H9 (cell line): ENCODE measurements at regions not wholly inside any gene's neighbourhood (a gene's known extent, or its start where the extent isn't known, plus 50 kb on each side); places are given as distances from the start of the nearest gene placed in this dataset.

Experiments used
- DNase-seq: peaks from one replicate; pipeline ENCODE4 v3.0.0-alpha.2; 2017
- H2AFZ ChIP-seq: one replicate; pipeline ENCODE4 v1.6.1; 2013; ENCODE audit warnings: mild to moderate bottlenecking, low read length, control low read depth, moderate library complexity
- H2AK5ac ChIP-seq: 2 replicates; pipeline ENCODE4 v1.6.1; 2013; ENCODE audit warnings: low read length, control low read depth, mixed read lengths; ENCODE audit not compliant: insufficient read length
- H2BK120ac ChIP-seq: one replicate; pipeline ENCODE4 v1.6.1; 2013; ENCODE audit warnings: low read depth, mild to moderate bottlenecking, low read length, control low read depth, inconsistent platforms; ENCODE audit not compliant: poor library complexity, severe bottlenecking
- H2BK12ac ChIP-seq: 2 replicates; pipeline ENCODE4 v1.6.1; 2013; ENCODE audit warnings: low read length, control low read depth, mixed read lengths, low read depth; ENCODE audit not compliant: insufficient read length
- H2BK15ac ChIP-seq: 2 replicates; pipeline ENCODE4 v1.6.1; 2013; ENCODE audit warnings: low read depth, low read length, control low read depth
- H2BK20ac ChIP-seq: one replicate; pipeline ENCODE4 v1.6.1; 2013; ENCODE audit warnings: low read depth, mild to moderate bottlenecking, low read length, control low read depth, inconsistent platforms; ENCODE audit not compliant: poor library complexity, severe bottlenecking
- H2BK5ac ChIP-seq: 2 replicates; pipeline ENCODE4 v1.6.1; 2013; ENCODE audit warnings: low read length, control low read depth, mixed read lengths; ENCODE audit not compliant: insufficient read length
- H3K14ac ChIP-seq: 2 replicates; pipeline ENCODE4 v1.6.1; 2013; ENCODE audit warnings: low read length, control low read depth; ENCODE audit not compliant: insufficient read depth
- H3K18ac ChIP-seq: 2 replicates; pipeline ENCODE4 v1.6.1; 2013; ENCODE audit warnings: low read depth, mild to moderate bottlenecking, mixed read lengths, low read length, control low read depth; ENCODE audit not compliant: insufficient read length
- H3K23ac ChIP-seq: 2 replicates; pipeline ENCODE4 v1.6.1; 2013; ENCODE audit warnings: low read length, control low read depth, mixed read lengths, low read depth; ENCODE audit not compliant: insufficient read length
- H3K23me2 ChIP-seq: 2 replicates; pipeline ENCODE4 v1.6.1; 2013; ENCODE audit warnings: low read depth, mild to moderate bottlenecking, mixed read lengths, low read length, control low read depth; ENCODE audit not compliant: insufficient read length, poor library complexity, severe bottlenecking
- H3K27ac ChIP-seq: 2 replicates; pipeline ENCODE4 v1.5.1; 2013; ENCODE audit warnings: low read length, control low read depth, mixed read lengths, low read depth; ENCODE audit not compliant: insufficient read length
- H3K27me3 ChIP-seq: 2 replicates; pipeline ENCODE4 v1.6.1; 2013; ENCODE audit warnings: low read length, control low read depth, inconsistent platforms; ENCODE audit not compliant: insufficient read depth
- H3K4ac ChIP-seq: 2 replicates; pipeline ENCODE4 v1.6.1; 2013; ENCODE audit warnings: low read depth, mild to moderate bottlenecking, control low read depth, inconsistent platforms, low read length, moderate library complexity
- H3K4me1 ChIP-seq: 2 replicates; pipeline ENCODE4 v1.6.1; 2013; ENCODE audit warnings: low read length, control low read depth, inconsistent platforms; ENCODE audit not compliant: insufficient read depth
- H3K4me2 ChIP-seq: 2 replicates; pipeline ENCODE4 v1.6.1; 2013; ENCODE audit warnings: low read length, control low read depth, mixed read lengths; ENCODE audit not compliant: insufficient read length, insufficient read depth
- H3K56ac ChIP-seq: 2 replicates; pipeline ENCODE4 v1.6.1; 2013; ENCODE audit warnings: low read depth, mild to moderate bottlenecking, mixed read lengths, low read length, control low read depth; ENCODE audit not compliant: insufficient read length
- H3K79me1 ChIP-seq: 2 replicates; pipeline ENCODE4 v1.6.1; 2013; ENCODE audit warnings: low read depth, mild to moderate bottlenecking, moderate library complexity, low read length, control low read depth, inconsistent platforms; ENCODE audit not compliant: insufficient read depth, poor library complexity, severe bottlenecking
- H3K79me2 ChIP-seq: 2 replicates; pipeline ENCODE4 v1.6.1; 2013; ENCODE audit warnings: low read length, control low read depth, inconsistent platforms; ENCODE audit not compliant: insufficient read depth
- H3K9ac ChIP-seq: 2 replicates; pipeline ENCODE4 v1.6.1; 2013; ENCODE audit warnings: low read length, control low read depth, mixed read lengths; ENCODE audit not compliant: insufficient read length; ENCODE audit errors: extremely low read depth
- H3K9me3 ChIP-seq: one replicate; pipeline ENCODE4 v1.6.1; 2013; ENCODE audit warnings: low read depth, low read length, inconsistent platforms; ENCODE audit not compliant: control insufficient read depth
- H3T11ph ChIP-seq: one replicate; pipeline ENCODE4 v1.6.1; 2013; ENCODE audit warnings: mild to moderate bottlenecking, low read length, control low read depth, inconsistent platforms
- H4K20me1 ChIP-seq: one replicate; pipeline ENCODE4 v1.6.1; 2013; ENCODE audit not compliant: control insufficient read depth, insufficient read length, insufficient read depth
- H4K5ac ChIP-seq: 2 replicates; pipeline ENCODE4 v1.6.1; 2013; ENCODE audit warnings: low read depth, mild to moderate bottlenecking, mixed read lengths, low read length, control low read depth; ENCODE audit not compliant: insufficient read length
- H4K8ac ChIP-seq: replicated peaks from 2 replicates; pipeline ENCODE4 v1.6.1; 2013; ENCODE audit warnings: low read length, control low read depth, mixed read lengths, low read depth; ENCODE audit not compliant: insufficient read length
- H4K91ac ChIP-seq: 2 replicates; pipeline ENCODE4 v1.6.1; 2013; ENCODE audit warnings: low read depth, mild to moderate bottlenecking, moderate library complexity, mixed read lengths, low read length, control low read depth; ENCODE audit not compliant: insufficient read length
- H3K27ac Mint-ChIP-seq, 3 experiments: 2 replicates in 2 of 3; 3 replicates in 1 of 3; pipeline ENCODE4 v1.8.0; 2020 to 2021; ENCODE audit warnings: mixed read lengths in 3 of 3, mild to moderate bottlenecking in 1 of 3, moderate library complexity in 1 of 3
- H3K27me3 Mint-ChIP-seq: 2 replicates; pipeline ENCODE4 v1.8.0; 2021; ENCODE audit warnings: low read depth, mild to moderate bottlenecking, moderate library complexity, mixed read lengths
- H3K36me3 Mint-ChIP-seq, 3 experiments: 2 replicates in 2 of 3; 3 replicates in 1 of 3; pipeline ENCODE4 v1.8.0; 2020 to 2021; ENCODE audit warnings: low read depth in 3 of 3, mixed read lengths in 3 of 3; ENCODE audit not compliant: insufficient read depth in 1 of 3
- H3K4me1 Mint-ChIP-seq, 2 experiments: 2 replicates each; pipeline ENCODE4 v1.8.0; 2020; ENCODE audit warnings: mixed read lengths in 2 of 2
- H3K4me3 Mint-ChIP-seq, 2 experiments: 2 replicates in 1 of 2; 3 replicates in 1 of 2; pipeline ENCODE4 v1.8.0; 2020 to 2021; ENCODE audit warnings: mild to moderate bottlenecking in 2 of 2, mixed read lengths in 2 of 2, moderate library complexity in 1 of 2
- H3K9me3 Mint-ChIP-seq, 2 experiments: 2 replicates in 1 of 2; 3 replicates in 1 of 2; pipeline ENCODE4 v1.8.0; 2020; ENCODE audit warnings: mild to moderate bottlenecking in 2 of 2, mixed read lengths in 2 of 2, moderate library complexity in 1 of 2
- WGBS: extraction: QIAGEN DNeasy Blood & Tissue Kit; methylation state at CpG from one replicate; pipeline ENCODE4 v1.1.7; 2013; ENCODE audit warnings: missing lambda C conversion rate, low lambda C conversion rate, mixed read lengths; ENCODE audit not compliant: insufficient read length; ENCODE audit errors: extremely low coverage; 5-methylcytosine and 5-hydroxymethylcytosine counted together
- TF ChIP-seq, protein P1 (sequence below): fragments of 200-600 bp; sonication (generic); conservative IDR thresholded peaks from 3 replicates; pipeline ENCODE4 v1.8.0; 2021; ENCODE audit warnings: antibody characterized with exemption, mild to moderate bottlenecking

DNA sequence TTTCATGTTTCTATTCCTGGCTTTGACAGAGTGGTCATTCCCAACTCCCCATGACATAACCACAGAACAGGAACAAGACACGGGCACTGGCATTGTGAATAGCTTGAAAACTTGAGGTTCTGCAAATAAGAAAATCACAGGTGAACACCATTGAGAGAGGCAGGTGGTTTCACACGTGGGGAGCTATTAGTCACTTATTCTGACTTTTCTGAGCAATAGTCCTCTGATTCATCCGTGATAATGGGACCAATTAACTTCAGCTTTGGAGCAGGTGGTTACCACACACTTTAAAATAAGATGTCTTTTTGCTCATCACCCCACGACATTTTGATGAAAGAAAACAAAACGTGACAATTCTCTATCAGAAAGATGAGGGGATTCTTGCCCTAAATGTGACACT, 224.7 kb downstream of the KLF13 start:
- H3K56ac ChIP-seq, result no peak overlapping the region
- WGBS, result no CpG with 5 or more reads among the region's 5 CpGs
- no peaks in the 10 kb centered on the region for H3K4me1 ChIP-seq
- no peaks in the 10 kb centered on the region for H3K79me2 ChIP-seq
- no peak overlapping the region for H3K27ac ChIP-seq
- H4K91ac ChIP-seq, result no peak overlapping the region
- H3K79me1 ChIP-seq, result no peaks in the 10 kb centered on the region
- no peak overlapping the region for H3K4ac ChIP-seq
- Mint-ChIP-seq H3K9me3 (no peaks in the 10 kb centered on the region), H3K4me1 (peaks cover 6 to 9% of the 10 kb centered on the region in 2 experiments), H3K27ac (no peak overlapping the region; a peak in 1 of 7 replicates), H3K36me3 (no peaks in the 10 kb centered on the region), H3K27me3 (no peaks in the 10 kb centered on the region), H3K4me3 (no peak overlapping the region)
- H4K20me1 ChIP-seq, result no peaks in the 10 kb centered on the region
- no peak overlapping the region for H3T11ph ChIP-seq
- no peak overlapping the region for H2BK12ac ChIP-seq
- H2BK15ac ChIP-seq, result no peak overlapping the region
- H4K5ac ChIP-seq, result no peak overlapping the region
- no peak overlapping the region for H3K4me2 ChIP-seq
- H2AFZ ChIP-seq, result no peak overlapping the region
- H3K9me3 ChIP-seq, result no peaks in the 10 kb centered on the region
- no peaks in the 10 kb centered on the region for H3K23me2 ChIP-seq
- no peaks in the 10 kb centered on the region for H3K27me3 ChIP-seq
- no peak overlapping the region for H2BK20ac ChIP-seq
- H4K8ac ChIP-seq, result no peak overlapping the region
- H3K18ac ChIP-seq, result no peak overlapping the region
- TF ChIP-seq, protein P1, sequence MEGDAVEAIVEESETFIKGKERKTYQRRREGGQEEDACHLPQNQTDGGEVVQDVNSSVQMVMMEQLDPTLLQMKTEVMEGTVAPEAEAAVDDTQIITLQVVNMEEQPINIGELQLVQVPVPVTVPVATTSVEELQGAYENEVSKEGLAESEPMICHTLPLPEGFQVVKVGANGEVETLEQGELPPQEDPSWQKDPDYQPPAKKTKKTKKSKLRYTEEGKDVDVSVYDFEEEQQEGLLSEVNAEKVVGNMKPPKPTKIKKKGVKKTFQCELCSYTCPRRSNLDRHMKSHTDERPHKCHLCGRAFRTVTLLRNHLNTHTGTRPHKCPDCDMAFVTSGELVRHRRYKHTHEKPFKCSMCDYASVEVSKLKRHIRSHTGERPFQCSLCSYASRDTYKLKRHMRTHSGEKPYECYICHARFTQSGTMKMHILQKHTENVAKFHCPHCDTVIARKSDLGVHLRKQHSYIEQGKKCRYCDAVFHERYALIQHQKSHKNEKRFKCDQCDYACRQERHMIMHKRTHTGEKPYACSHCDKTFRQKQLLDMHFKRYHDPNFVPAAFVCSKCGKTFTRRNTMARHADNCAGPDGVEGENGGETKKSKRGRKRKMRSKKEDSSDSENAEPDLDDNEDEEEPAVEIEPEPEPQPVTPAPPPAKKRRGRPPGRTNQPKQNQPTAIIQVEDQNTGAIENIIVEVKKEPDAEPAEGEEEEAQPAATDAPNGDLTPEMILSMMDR, result no peak
- no peak overlapping the region for H2BK120ac ChIP-seq
- H2AK5ac ChIP-seq, result no peak overlapping the region
- H3K9ac ChIP-seq, result no peak overlapping the region
- H2BK5ac ChIP-seq, result no peak overlapping the region
- H3K14ac ChIP-seq, result no peak overlapping the region
- no peak overlapping the region for H3K23ac ChIP-seq
- no peak for DNase-seq
